ENCODE measurements at regions not wholly inside any gene's neighbourhood (a gene's known extent, or its start where the extent isn't known, plus 50 kb on each side); places are given as distances from the start of the nearest gene placed in this dataset.

DNA sequence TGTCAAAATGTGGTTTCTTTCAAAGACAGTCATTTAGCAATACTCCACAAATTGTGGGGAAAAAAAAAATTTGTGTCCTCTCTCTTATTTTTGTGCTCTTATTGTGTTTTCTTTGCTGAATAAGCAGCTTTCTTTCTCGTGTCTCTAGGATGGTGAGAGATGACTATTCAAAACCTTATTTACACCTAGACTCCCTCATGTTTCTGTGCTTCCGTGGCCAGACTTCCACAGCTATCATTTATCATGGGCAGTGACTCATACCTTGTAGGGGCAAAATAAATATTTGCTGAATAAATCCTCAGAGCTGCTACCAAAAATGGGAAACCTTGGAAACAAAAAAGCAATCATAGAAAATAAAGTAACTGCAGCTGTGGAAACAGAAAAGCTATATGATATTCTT, 204.9 kb upstream of the MIR17HG start:
- H3K4me2 ChIP-seq (ENCODE audit: low read depth, low read length, poor library complexity, severe bottlenecking), result no peak overlapping the region

DNA sequence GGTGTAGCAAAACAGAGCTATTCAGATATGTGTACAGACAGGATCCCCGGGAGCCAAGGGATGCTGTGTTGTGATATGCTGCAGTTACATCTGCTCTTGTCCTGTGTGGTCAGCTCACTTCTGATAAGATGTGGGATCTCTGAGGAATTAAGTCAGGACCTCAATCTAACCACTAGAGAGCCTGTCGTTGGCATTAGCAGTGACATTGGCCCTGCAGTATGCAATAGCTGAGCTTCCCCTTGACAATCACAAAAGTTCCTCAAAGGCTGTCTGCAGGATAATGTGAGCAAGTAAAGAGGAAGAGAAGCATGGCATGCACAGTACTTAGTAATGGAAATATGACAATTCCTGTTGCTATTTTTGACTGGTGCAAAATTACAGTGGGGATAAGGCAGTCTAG, 203.4 kb upstream of the MIR17HG start:
- no peaks in the 10 kb centered on the region for H3K36me3 ChIP-seq (ENCODE audit: insufficient read depth, low read length)
- no peaks in the 10 kb centered on the region for H3K9me2 ChIP-seq (replicated peaks; ENCODE audit: insufficient read depth, low read length)
- no peak overlapping the region for H3K27ac ChIP-seq (ENCODE audit: low read length)
- H3K4me2 ChIP-seq (ENCODE audit: low read depth, low read length, poor library complexity, severe bottlenecking), result no peak overlapping the region
- no peak for DNase-seq
- no peak overlapping the region for H3K9ac ChIP-seq (ENCODE audit: low read length)
- H4K20me1 ChIP-seq (ENCODE audit: insufficient read depth, low read depth, low read length), result no peaks in the 10 kb centered on the region
- H3K4me1 ChIP-seq (ENCODE audit: low read length), result no peaks in the 10 kb centered on the region
- no peaks in the 10 kb centered on the region for H3K27me3 ChIP-seq (ENCODE audit: low read length)
- H3K79me2 ChIP-seq (ENCODE audit: low read length), result no peaks in the 10 kb centered on the region
- no peaks in the 10 kb centered on the region for H3K9me3 ChIP-seq (ENCODE audit: low read length)
- H3K4me3 ChIP-seq (ENCODE audit: low read length), result no peak overlapping the region
- H2AFZ ChIP-seq (ENCODE audit: low read length), result no peak overlapping the region

More for the DNA sequence above, 204.9 kb upstream of the MIR17HG start:
- Histone ChIP-seq H2AFZ (ENCODE audit: low read length) (no peak overlapping the region), H3K27me3 (ENCODE audit: low read length) (no peaks in the 10 kb centered on the region), H3K4me3 (ENCODE audit: low read length) (no peak overlapping the region), H4K20me1 (ENCODE audit: insufficient read depth, low read depth, low read length) (no peaks in the 10 kb centered on the region), H3K4me1 (ENCODE audit: low read length) (no peaks in the 10 kb centered on the region), H3K79me2 (ENCODE audit: low read length) (no peaks in the 10 kb centered on the region), H3K36me3 (ENCODE audit: insufficient read depth, low read length) (no peaks in the 10 kb centered on the region), H3K9ac (ENCODE audit: low read length) (no peak overlapping the region), H3K27ac (ENCODE audit: low read length) (no peak overlapping the region), H3K9me3 (ENCODE audit: low read length) (no peaks in the 10 kb centered on the region), H3K9me2 (replicated peaks; ENCODE audit: insufficient read depth, low read length) (no peaks in the 10 kb centered on the region)
- DNase-seq, result no peak

DNA sequence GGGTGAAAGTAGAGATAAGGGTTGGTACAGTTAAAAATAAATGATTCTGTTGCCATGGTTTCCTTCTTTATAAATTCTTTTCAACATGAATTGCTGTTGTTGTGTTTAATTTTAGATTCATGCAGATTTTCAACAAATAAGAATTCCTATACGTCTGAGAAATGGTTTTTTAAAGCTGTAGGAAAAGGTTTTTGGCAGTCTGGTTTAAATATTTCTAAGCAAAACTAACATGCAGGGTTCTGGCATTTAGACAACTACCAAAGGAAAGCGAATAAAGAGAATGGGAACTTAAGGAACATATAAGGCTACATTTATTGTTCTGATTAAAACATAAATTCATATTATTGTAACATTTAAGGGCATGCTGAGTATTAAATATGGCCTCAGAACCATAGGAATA, 203.0 kb upstream of the MIR17HG start:
- Histone ChIP-seq H3K27ac (ENCODE audit: low read length) (no peak overlapping the region), H3K9ac (ENCODE audit: low read length) (no peak overlapping the region), H4K20me1 (ENCODE audit: insufficient read depth, low read depth, low read length) (no peaks in the 10 kb centered on the region), H3K9me2 (replicated peaks; ENCODE audit: insufficient read depth, low read length) (no peaks in the 10 kb centered on the region), H2AFZ (ENCODE audit: low read length) (no peak overlapping the region), H3K27me3 (ENCODE audit: low read length) (no peaks in the 10 kb centered on the region), H3K9me3 (ENCODE audit: low read length) (no peaks in the 10 kb centered on the region), H3K36me3 (ENCODE audit: insufficient read depth, low read length) (no peaks in the 10 kb centered on the region), H3K79me2 (ENCODE audit: low read length) (no peaks in the 10 kb centered on the region), H3K4me2 (ENCODE audit: low read depth, low read length, poor library complexity, severe bottlenecking) (no peak overlapping the region), H3K4me1 (ENCODE audit: low read length) (no peaks in the 10 kb centered on the region), H3K4me3 (ENCODE audit: low read length) (no peak overlapping the region)
- DNase-seq, result no peak

DNA sequence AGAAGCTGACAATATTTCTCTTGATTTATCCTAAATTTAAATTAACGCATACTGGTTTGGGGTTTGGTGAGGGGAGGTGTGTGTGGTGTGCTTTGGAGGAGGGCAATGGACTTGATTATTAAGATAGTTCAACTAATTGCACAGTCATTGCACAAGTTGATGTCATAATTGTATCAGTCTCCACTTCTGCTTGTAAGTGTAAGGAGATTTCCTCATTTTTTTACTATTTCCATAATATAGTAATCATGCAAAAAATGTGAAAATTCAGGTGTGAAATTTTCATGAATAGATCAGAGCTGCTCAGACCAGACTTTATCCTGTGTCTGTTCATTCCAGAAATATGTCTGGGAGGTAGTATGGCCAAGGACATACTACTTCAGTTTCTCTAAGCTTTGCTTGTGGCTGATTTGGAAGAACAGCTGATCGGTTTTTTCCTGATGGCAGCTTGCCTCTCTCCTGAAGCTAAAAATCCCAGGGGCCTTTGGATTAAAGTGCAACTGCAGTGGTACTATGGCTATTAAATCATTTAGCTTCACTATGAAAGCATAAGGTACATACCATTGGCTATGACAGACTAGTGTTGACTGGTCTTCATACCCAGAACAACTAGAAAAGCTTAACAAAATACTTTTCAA, 201.8 kb upstream of the MIR17HG start:
- Histone ChIP-seq H2AFZ (ENCODE audit: low read length) (no peak overlapping the region), H3K4me2 (ENCODE audit: low read depth, low read length, poor library complexity, severe bottlenecking) (no peak overlapping the region), H3K9me3 (ENCODE audit: low read length) (no peaks in the 10 kb centered on the region), H3K9ac (ENCODE audit: low read length) (no peak overlapping the region), H3K9me2 (replicated peaks; ENCODE audit: insufficient read depth, low read length) (no peaks in the 10 kb centered on the region), H3K36me3 (ENCODE audit: insufficient read depth, low read length) (no peaks in the 10 kb centered on the region), H3K79me2 (ENCODE audit: low read length) (no peaks in the 10 kb centered on the region), H3K4me3 (ENCODE audit: low read length) (no peak overlapping the region), H4K20me1 (ENCODE audit: insufficient read depth, low read depth, low read length) (no peaks in the 10 kb centered on the region), H3K27ac (ENCODE audit: low read length) (no peak overlapping the region), H3K27me3 (ENCODE audit: low read length) (no peaks in the 10 kb centered on the region), H3K4me1 (ENCODE audit: low read length) (no peaks in the 10 kb centered on the region)
- DNase-seq, result no peak

DNA sequence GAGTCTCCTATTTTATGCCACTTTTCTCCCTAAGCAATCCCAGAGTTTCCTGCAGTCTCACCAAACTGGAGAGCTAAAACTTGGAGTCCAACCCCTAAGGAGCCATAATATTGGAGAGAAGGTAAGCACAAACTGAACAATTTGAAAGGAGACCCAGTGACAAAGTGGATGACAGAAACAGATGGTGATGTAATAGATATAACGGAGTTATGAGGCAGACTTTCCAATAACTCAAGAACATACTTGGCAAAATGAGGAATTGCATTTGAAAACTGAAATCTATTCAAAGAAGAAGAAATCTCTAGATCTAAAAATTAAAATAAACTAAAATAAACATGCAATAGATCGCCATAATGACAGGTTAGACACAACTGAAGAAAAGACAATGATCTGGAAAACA, 200.9 kb upstream of the MIR17HG start:
- Histone ChIP-seq H3K27me3 (ENCODE audit: low read length) (no peaks in the 10 kb centered on the region), H4K20me1 (ENCODE audit: insufficient read depth, low read depth, low read length) (no peaks in the 10 kb centered on the region), H3K4me1 (ENCODE audit: low read length) (no peaks in the 10 kb centered on the region), H3K36me3 (ENCODE audit: insufficient read depth, low read length) (no peaks in the 10 kb centered on the region), H3K4me2 (ENCODE audit: low read depth, low read length, poor library complexity, severe bottlenecking) (no peak overlapping the region), H3K27ac (ENCODE audit: low read length) (no peak overlapping the region), H3K4me3 (ENCODE audit: low read length) (no peak overlapping the region), H3K9me3 (ENCODE audit: low read length) (no peaks in the 10 kb centered on the region), H3K9ac (ENCODE audit: low read length) (no peak overlapping the region), H3K9me2 (replicated peaks; ENCODE audit: insufficient read depth, low read length) (no peaks in the 10 kb centered on the region), H3K79me2 (ENCODE audit: low read length) (no peaks in the 10 kb centered on the region), H2AFZ (ENCODE audit: low read length) (no peak overlapping the region)
- DNase-seq, result no peak

DNA sequence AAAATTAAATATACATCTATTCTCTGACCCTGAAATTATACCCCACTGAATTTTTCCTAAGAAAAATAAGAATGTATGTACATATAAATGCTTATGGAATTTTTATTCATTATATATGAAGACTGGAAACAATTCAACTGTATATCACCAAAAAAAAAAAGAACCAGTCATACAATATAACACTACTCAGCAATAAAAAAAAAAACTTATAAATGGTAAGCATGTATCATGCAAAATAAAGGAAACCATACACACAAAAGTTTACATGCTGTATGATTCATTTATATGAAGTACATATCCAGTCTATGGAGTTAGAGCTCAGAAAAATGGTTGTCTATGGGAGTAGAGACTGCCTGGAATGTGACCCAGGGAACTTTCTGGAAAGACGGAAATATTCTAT, 199.4 kb upstream of the MIR17HG start:
- H2AFZ ChIP-seq (ENCODE audit: low read length), result no peak overlapping the region
- no peak overlapping the region for H3K4me3 ChIP-seq (ENCODE audit: low read length)
- no peak overlapping the region for H3K27ac ChIP-seq (ENCODE audit: low read length)
- no peaks in the 10 kb centered on the region for H4K20me1 ChIP-seq (ENCODE audit: insufficient read depth, low read depth, low read length)
- H3K4me2 ChIP-seq (ENCODE audit: low read depth, low read length, poor library complexity, severe bottlenecking), result no peak overlapping the region
- H3K27me3 ChIP-seq (ENCODE audit: low read length), result no peaks in the 10 kb centered on the region
- no peaks in the 10 kb centered on the region for H3K4me1 ChIP-seq (ENCODE audit: low read length)
- no peaks in the 10 kb centered on the region for H3K9me3 ChIP-seq (ENCODE audit: low read length)
- H3K9me2 ChIP-seq (replicated peaks; ENCODE audit: insufficient read depth, low read length), result no peaks in the 10 kb centered on the region
- H3K36me3 ChIP-seq (ENCODE audit: insufficient read depth, low read length), result no peaks in the 10 kb centered on the region
- no peaks in the 10 kb centered on the region for H3K79me2 ChIP-seq (ENCODE audit: low read length)
- H3K9ac ChIP-seq (ENCODE audit: low read length), result no peak overlapping the region
- DNase-seq, result no peak

DNA sequence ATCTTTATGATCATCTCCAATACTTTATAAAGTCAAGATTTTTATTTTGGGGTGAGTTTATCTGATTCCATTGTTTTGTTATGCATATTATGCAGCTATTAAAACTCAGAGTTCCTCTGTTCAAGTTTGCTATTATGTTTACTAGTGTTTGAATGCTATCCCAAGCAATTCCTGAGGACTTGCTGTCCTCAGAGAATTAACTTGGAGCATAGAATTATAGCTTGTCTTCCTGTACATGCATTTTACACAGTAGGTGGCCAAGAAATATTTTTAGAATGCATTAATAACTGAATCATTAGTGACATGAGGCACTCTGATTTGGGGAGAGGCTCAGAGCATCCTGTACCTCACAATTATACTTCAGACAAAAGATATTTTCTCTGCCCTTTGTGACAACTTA, 195.6 kb upstream of the MIR17HG start:
- H3K9ac ChIP-seq (ENCODE audit: low read length), result no peak overlapping the region
- no peaks in the 10 kb centered on the region for H4K20me1 ChIP-seq (ENCODE audit: insufficient read depth, low read depth, low read length)
- H3K4me1 ChIP-seq (ENCODE audit: low read length), result no peaks in the 10 kb centered on the region
- DNase-seq, result no peak
- no peak overlapping the region for H3K27ac ChIP-seq (ENCODE audit: low read length)
- H3K79me2 ChIP-seq (ENCODE audit: low read length), result no peaks in the 10 kb centered on the region
- H3K9me2 ChIP-seq (replicated peaks; ENCODE audit: insufficient read depth, low read length), result no peaks in the 10 kb centered on the region
- no peaks in the 10 kb centered on the region for H3K36me3 ChIP-seq (ENCODE audit: insufficient read depth, low read length)
- no peak overlapping the region for H2AFZ ChIP-seq (ENCODE audit: low read length)
- H3K4me2 ChIP-seq (ENCODE audit: low read depth, low read length, poor library complexity, severe bottlenecking), result no peak overlapping the region
- H3K9me3 ChIP-seq (ENCODE audit: low read length), result no peaks in the 10 kb centered on the region
- no peaks in the 10 kb centered on the region for H3K27me3 ChIP-seq (ENCODE audit: low read length)
- no peak overlapping the region for H3K4me3 ChIP-seq (ENCODE audit: low read length)

DNA sequence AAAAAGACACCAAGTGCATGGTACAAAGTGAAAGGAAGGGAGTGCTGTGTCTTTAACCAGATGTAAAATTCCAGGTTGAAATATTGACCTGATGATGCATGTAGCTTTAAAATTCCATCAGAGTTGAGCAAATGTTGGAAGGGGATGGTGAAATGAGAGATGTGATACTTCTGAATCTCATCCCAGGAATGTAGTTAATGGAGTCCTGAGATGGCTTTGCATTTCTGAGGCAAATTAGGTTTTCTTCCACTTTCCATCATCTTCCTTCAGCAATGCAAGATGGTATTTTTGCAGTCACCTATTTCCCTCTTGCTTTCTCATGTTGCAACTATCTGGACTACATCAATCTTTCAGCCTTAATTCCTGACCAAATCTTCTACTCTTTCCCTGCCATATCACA, 194.1 kb upstream of the MIR17HG start:
- Histone ChIP-seq H3K27me3 (ENCODE audit: low read length) (no peaks in the 10 kb centered on the region), H3K9me3 (ENCODE audit: low read length) (no peaks in the 10 kb centered on the region), H3K36me3 (ENCODE audit: insufficient read depth, low read length) (no peaks in the 10 kb centered on the region), H3K4me2 (ENCODE audit: low read depth, low read length, poor library complexity, severe bottlenecking) (no peak overlapping the region), H3K79me2 (ENCODE audit: low read length) (no peaks in the 10 kb centered on the region), H3K4me3 (ENCODE audit: low read length) (no peak overlapping the region), H4K20me1 (ENCODE audit: insufficient read depth, low read depth, low read length) (no peaks in the 10 kb centered on the region), H3K9me2 (replicated peaks; ENCODE audit: insufficient read depth, low read length) (no peaks in the 10 kb centered on the region), H3K27ac (ENCODE audit: low read length) (no peak overlapping the region), H3K4me1 (ENCODE audit: low read length) (no peaks in the 10 kb centered on the region), H2AFZ (ENCODE audit: low read length) (no peak overlapping the region), H3K9ac (ENCODE audit: low read length) (no peak overlapping the region)
- no peak for DNase-seq
